HG03095 (cell line): ENCODE measurements at regions not wholly inside any gene's neighbourhood (a gene's known extent, or its start where the extent isn't known, plus 50 kb on each side); places are given as distances from the start of the nearest gene placed in this dataset.

Experiments
- ATAC-seq: cut with Tn5 transposase; IDR thresholded peaks from one replicate; pipeline ENCODE4 v1.9.1; 2021; ENCODE audit warnings: moderate library complexity; ENCODE audit not compliant: unreplicated experiment

GRCh38 chr17:72588961-72589360 is 468.1 kb downstream of the SOX9 start:
- ATAC-seq: no peak

- no peak for ATAC-seq
These were observed 469.6 kb downstream of the SOX9 start for GRCh38 chr17:72590382-72590781.

- no peak for ATAC-seq
These were observed 470.1 kb downstream of the SOX9 start for GRCh38 chr17:72590882-72591281.

- no peak for ATAC-seq
These were observed 470.7 kb downstream of the SOX9 start for GRCh38 chr17:72591289-72592241.

GRCh38 chr17:72592242-72592966 is 471.6 kb downstream of the SOX9 start:
- ATAC-seq: no peak

- ATAC-seq: no peak
These were observed 472.1 kb downstream of the SOX9 start for GRCh38 chr17:72592967-72593325.

GRCh38 chr17:72594248-72594647 is 473.4 kb downstream of the SOX9 start:
- ATAC-seq: no peak
